ENCODE measurements at regions not wholly inside any gene's neighbourhood (a gene's known extent, or its start where the extent isn't known, plus 50 kb on each side); places are given as distances from the start of the nearest gene placed in this dataset.
"Not testable (repeated sequence)": the region's sequence is repeated elsewhere in the genome, so short reads cannot be mapped to it uniquely, and the experiment has no call there.

GRCh38 chr13:31385540-31385939, 185.8 kb downstream of the B3GLCT start:
- no peak for DNase-seq (ENCODE audit: low spot score)

- DNase-seq (ENCODE audit: low spot score), result no peak
Observed at GRCh38 chr13:31394506-31394905, 194.7 kb downstream of the B3GLCT start.

GRCh38 chr13:31395090-31395489, 195.3 kb downstream of the B3GLCT start:
- peak; percentile 57 for DNase-seq (ENCODE audit: low spot score)

GRCh38 chr13:31399690-31400089, 199.9 kb downstream of the B3GLCT start:
- no peak for DNase-seq (ENCODE audit: low spot score)

- DNase-seq (ENCODE audit: low spot score), result not testable (repeated sequence)
Observed at GRCh38 chr13:31403711-31404110, 203.9 kb downstream of the B3GLCT start.

- no peak for DNase-seq (ENCODE audit: low spot score)
Observed at GRCh38 chr13:31408927-31409326, 209.2 kb downstream of the B3GLCT start.

- no peak for DNase-seq (ENCODE audit: low spot score)
Observed at GRCh38 chr13:31409678-31410356, 210.0 kb downstream of the B3GLCT start.

GRCh38 chr13:31413516-31413915, 213.7 kb downstream of the B3GLCT start:
- DNase-seq (ENCODE audit: low spot score), result no peak

GRCh38 chr13:31416066-31416465, 216.3 kb downstream of the B3GLCT start:
- no peak for DNase-seq (ENCODE audit: low spot score)

- DNase-seq (ENCODE audit: low spot score), result no peak
Observed at GRCh38 chr13:31418186-31418585, 218.4 kb downstream of the B3GLCT start.

- no peak for DNase-seq (ENCODE audit: low spot score)
Observed at GRCh38 chr13:31421756-31422155, 222.0 kb downstream of the B3GLCT start.

- peak; percentile 85 for DNase-seq (ENCODE audit: low spot score)
Observed at GRCh38 chr13:31424130-31424729, 224.5 kb downstream of the B3GLCT start.

- no peak for DNase-seq (ENCODE audit: low spot score)
Observed at GRCh38 chr13:31426395-31426794, 226.6 kb downstream of the B3GLCT start.

GRCh38 chr13:31427151-31428100, 227.7 kb downstream of the B3GLCT start:
- DNase-seq (ENCODE audit: low spot score), result no peak

- peak; percentile 53 for DNase-seq (ENCODE audit: low spot score)
Observed at GRCh38 chr13:31431722-31432137, 232.0 kb downstream of the B3GLCT start.

- no peak for DNase-seq (ENCODE audit: low spot score)
Observed at GRCh38 chr13:31433207-31433606, 233.4 kb downstream of the B3GLCT start.

GRCh38 chr13:31433746-31434145, 234.0 kb downstream of the B3GLCT start:
- no peak for DNase-seq (ENCODE audit: low spot score)

- DNase-seq (ENCODE audit: low spot score), result no peak
Observed at GRCh38 chr13:31434613-31435012, 234.8 kb downstream of the B3GLCT start.

- no peak for DNase-seq (ENCODE audit: low spot score)
Observed at GRCh38 chr13:31435536-31435935, 235.8 kb downstream of the B3GLCT start.

GRCh38 chr13:31436478-31436877, 236.7 kb downstream of the B3GLCT start:
- DNase-seq (ENCODE audit: low spot score), result no peak

GRCh38 chr13:31437975-31438374, 238.2 kb downstream of the B3GLCT start:
- no peak for DNase-seq (ENCODE audit: low spot score)

GRCh38 chr13:31440132-31440531, 240.4 kb downstream of the B3GLCT start:
- no peak for DNase-seq (ENCODE audit: low spot score)
